Liver (tissue), 7 donors: ENCODE measurements at regions not wholly inside any gene's neighbourhood (a gene's known extent, or its start where the extent isn't known, plus 50 kb on each side); places are given as distances from the start of the nearest gene placed in this dataset.

ENCODE experiments used
- DNase-seq: peaks from one replicate; pipeline ENCODE4 v3.0.0-alpha.2; 2017; ENCODE audit warnings: low spot score
- H3K27ac ChIP-seq, 2 donors: one replicate each; pipeline ENCODE4 v1.7.0; 2013; ENCODE audit warnings: inconsistent platforms in 2 of 2, low read length in 2 of 2, control low read depth in 1 of 2, low read depth in 1 of 2, mild to moderate bottlenecking in 1 of 2
- H3K27me3 ChIP-seq, 4 donors: one replicate each; pipeline versions ENCODE4 v1.6.1 to v1.7.0; 2013; ENCODE audit warnings: low read length in 3 of 4, inconsistent platforms in 1 of 4, mild to moderate bottlenecking in 1 of 4, moderate library complexity in 1 of 4; ENCODE audit not compliant: control insufficient read depth in 4 of 4, insufficient read depth in 4 of 4
- H3K36me3 ChIP-seq, 4 donors: one replicate each; pipeline versions ENCODE4 v1.6.1 to v1.7.0; 2013; ENCODE audit warnings: low read length in 3 of 4, mild to moderate bottlenecking in 3 of 4, low read depth in 1 of 4, moderate library complexity in 1 of 4; ENCODE audit not compliant: control insufficient read depth in 4 of 4, insufficient read depth in 3 of 4
- H3K4me1 ChIP-seq, 4 donors: one replicate each; pipeline versions ENCODE4 v1.6.1 to v1.7.0; 2013; ENCODE audit warnings: low read length in 3 of 4, mild to moderate bottlenecking in 3 of 4, moderate library complexity in 1 of 4; ENCODE audit not compliant: control insufficient read depth in 4 of 4, insufficient read depth in 4 of 4
- H3K4me3 ChIP-seq, 3 donors: one replicate each; pipeline versions ENCODE4 v1.6.1 to v1.7.0; 2013; ENCODE audit warnings: low read length in 3 of 3, control low read depth in 1 of 3, low read depth in 1 of 3, mild to moderate bottlenecking in 1 of 3
- H3K9ac ChIP-seq, 2 donors: one replicate each; pipeline ENCODE4 v1.7.0; 2013; ENCODE audit warnings: low read length in 2 of 2, mild to moderate bottlenecking in 2 of 2, moderate library complexity in 2 of 2, control low read depth in 1 of 2, low read depth in 1 of 2
- H3K9me3 ChIP-seq, 4 donors: one replicate each; pipeline versions ENCODE4 v1.6.1 to v1.7.0; 2013; ENCODE audit warnings: low read length in 3 of 4; ENCODE audit not compliant: control insufficient read depth in 4 of 4
- EGR1 ChIP-seq, 2 donors: IDR thresholded peaks; 2 replicates each; pipeline ENCODE4 v1.6.1; 2016 to 2018; ENCODE audit warnings: antibody characterized with exemption in 2 of 2, low read depth in 2 of 2
- FOXA1 ChIP-seq: IDR thresholded peaks from 2 replicates; pipeline ENCODE4 v1.6.1; 2016; ENCODE audit warnings: antibody characterized with exemption
- FOXA2 ChIP-seq: IDR thresholded peaks from 2 replicates; pipeline ENCODE4 v1.6.1; 2016; ENCODE audit warnings: antibody characterized with exemption
- GABPA ChIP-seq, 2 donors: IDR thresholded peaks in 1 of 2; conservative IDR thresholded peaks in 1 of 2; 2 replicates each; pipeline ENCODE4 v1.6.1; 2016; ENCODE audit warnings: antibody characterized with exemption in 2 of 2, mild to moderate bottlenecking in 1 of 2, moderate library complexity in 1 of 2
- HNF4A ChIP-seq, 2 donors: conservative IDR thresholded peaks; 2 replicates each; pipeline ENCODE4 v1.6.1; 2016; ENCODE audit warnings: antibody characterized with exemption in 2 of 2, mild to moderate bottlenecking in 2 of 2
- HNF4G ChIP-seq: IDR thresholded peaks from 2 replicates; pipeline ENCODE4 v1.6.1; 2016; ENCODE audit warnings: antibody characterized with exemption
- JUND ChIP-seq, 2 donors: IDR thresholded peaks; 2 replicates each; pipeline ENCODE4 v1.6.1; 2016; ENCODE audit warnings: antibody characterized with exemption in 2 of 2
- RAD21 ChIP-seq, 2 donors: IDR thresholded peaks; 2 replicates each; pipeline ENCODE4 v1.6.1; 2016; ENCODE audit warnings: antibody characterized with exemption in 2 of 2, mild to moderate bottlenecking in 2 of 2
- REST ChIP-seq: IDR thresholded peaks from 2 replicates; pipeline ENCODE4 v1.6.1; 2016; ENCODE audit warnings: antibody characterized with exemption, mild to moderate bottlenecking
- RXRA ChIP-seq, 2 donors: IDR thresholded peaks; 2 replicates each; pipeline ENCODE4 v1.6.1; 2017 to 2018; ENCODE audit warnings: antibody characterized with exemption in 2 of 2, mild to moderate bottlenecking in 1 of 2
- SP1 ChIP-seq: IDR thresholded peaks from 2 replicates; pipeline ENCODE4 v1.6.1; 2018; ENCODE audit warnings: antibody characterized with exemption, mild to moderate bottlenecking
- YY1 ChIP-seq: IDR thresholded peaks from 2 replicates; pipeline ENCODE4 v1.6.1; 2016; ENCODE audit warnings: antibody characterized with exemption, mild to moderate bottlenecking
- ZBTB33 ChIP-seq: IDR thresholded peaks from 2 replicates; pipeline ENCODE4 v1.6.1; 2016; ENCODE audit warnings: antibody characterized with exemption
- WGBS: extraction: QIAGEN DNeasy Blood & Tissue Kit; methylation state at CpG from one replicate; pipeline ENCODE4 v1.1.7; 2013; 5-methylcytosine and 5-hydroxymethylcytosine counted together
- TF ChIP-seq, protein P1 (sequence below): IDR thresholded peaks from 2 replicates; pipeline ENCODE4 v1.6.1; 2016; ENCODE audit warnings: antibody characterized with exemption
- TF ChIP-seq, protein P2 (sequence below): IDR thresholded peaks from 2 replicates; pipeline ENCODE4 v1.6.1; 2016; ENCODE audit warnings: antibody characterized with exemption
- donor health status: healthy.
- donor health status: healthy.
- donor health status: healthy.
- donor health status: healthy.

GRCh38 chrX:96407501-96407900, 277.1 kb upstream of the DIAPH2 start:
- WGBS: 45% methylated on average over 2 of the region's 2 CpGs
- peaks cover 0 to 17% (median 11%) of the 10 kb centered on the region in 4 donors for H3K4me1 ChIP-seq
- no peaks in the 10 kb centered on the region for H3K9me3 ChIP-seq
- H3K36me3 ChIP-seq: no peaks in the 10 kb centered on the region
- DNase-seq: no peak
- peak overlapping the region in 1 of 2 donors; percentile 38 for H3K27ac ChIP-seq
- no peak overlapping the region for H3K4me3 ChIP-seq
- H3K27me3 ChIP-seq: no peaks in the 10 kb centered on the region
- H3K9ac ChIP-seq: no peak overlapping the region
- TF ChIP-seq, protein P1, sequence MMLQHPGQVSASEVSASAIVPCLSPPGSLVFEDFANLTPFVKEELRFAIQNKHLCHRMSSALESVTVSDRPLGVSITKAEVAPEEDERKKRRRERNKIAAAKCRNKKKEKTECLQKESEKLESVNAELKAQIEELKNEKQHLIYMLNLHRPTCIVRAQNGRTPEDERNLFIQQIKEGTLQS: peak; percentile 16
- TF ChIP-seq JUND (IDR thresholded peaks at IDR 0.05): peak; percentile 87
- no peak for TF ChIP-seq EGR1 (IDR thresholded peaks at IDR 0.05; ENCODE audit: low read depth in 2 of 2)
- TF ChIP-seq HNF4A (conservative IDR thresholded peaks at IDR 0.05): peak; percentile 48 to 50
- no peak for TF ChIP-seq RXRA (IDR thresholded peaks at IDR 0.05)
- no peak for TF ChIP-seq YY1
- no peak for TF ChIP-seq GABPA (IDR thresholded peaks at IDR 0.05 in 1 of 2, conservative IDR thresholded peaks at IDR 0.05 in 1 of 2)
- no peak for TF ChIP-seq HNF4G

DNA sequence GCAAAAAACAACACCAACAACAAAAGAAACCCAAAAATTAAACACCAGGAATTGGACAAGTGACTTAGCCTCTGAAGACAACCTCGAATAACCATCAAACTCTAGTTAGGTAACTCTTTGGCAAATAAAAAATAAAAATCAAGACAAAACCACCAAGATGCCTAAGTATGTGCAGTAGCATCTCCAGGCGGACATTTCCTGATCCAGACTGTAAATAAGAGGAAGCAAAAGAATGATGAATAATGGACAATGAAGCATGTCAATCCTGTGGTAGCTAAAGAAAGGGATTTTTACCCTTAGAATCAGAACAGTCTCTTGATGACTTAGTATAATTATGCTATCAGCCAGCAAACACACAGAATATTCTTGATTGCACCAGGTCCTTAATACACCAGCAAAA, 276.7 kb upstream of the DIAPH2 start:
- Histone ChIP-seq H3K27me3 (no peaks in the 10 kb centered on the region), H3K9ac (no peak overlapping the region), H3K27ac (no peak overlapping the region), H3K36me3 (no peaks in the 10 kb centered on the region), H3K4me3 (no peak overlapping the region), H3K9me3 (no peaks in the 10 kb centered on the region), H3K4me1 (peaks cover 0 to 17% (median 11%) of the 10 kb centered on the region in 4 donors)
- TF ChIP-seq RXRA (IDR thresholded peaks at IDR 0.05) (no peak), HNF4G (no peak), FOXA2 (no peak), SP1 (no peak), REST (no peak), ZBTB33 (no peak), EGR1 (IDR thresholded peaks at IDR 0.05; ENCODE audit: low read depth in 2 of 2) (no peak), RAD21 (IDR thresholded peaks at IDR 0.05) (no peak), FOXA1 (no peak)
- TF ChIP-seq, protein P2, sequence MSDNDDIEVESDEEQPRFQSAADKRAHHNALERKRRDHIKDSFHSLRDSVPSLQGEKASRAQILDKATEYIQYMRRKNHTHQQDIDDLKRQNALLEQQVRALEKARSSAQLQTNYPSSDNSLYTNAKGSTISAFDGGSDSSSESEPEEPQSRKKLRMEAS: no peak
- TF ChIP-seq, protein P1: no peak
- WGBS: 50% methylated on average over 2 of the region's 2 CpGs
- no peak for DNase-seq
